ENCODE measurements at regions not wholly inside any gene's neighbourhood (a gene's known extent, or its start where the extent isn't known, plus 50 kb on each side); places are given as distances from the start of the nearest gene placed in this dataset.

- no peak for DNase-seq
Measured at GRCh38 chr18:64219517-64219916, 70.6 kb upstream of the LINC00305 start.

- no peak for DNase-seq
Measured at GRCh38 chr18:64210401-64210949, 61.6 kb upstream of the LINC00305 start.

- DNase-seq, result no peak
Measured at GRCh38 chr18:64208516-64208915, 59.6 kb upstream of the LINC00305 start.

GRCh38 chr18:64207820-64208219 is 58.9 kb upstream of the LINC00305 start:
- DNase-seq, result no peak

- no peak for DNase-seq
Measured at GRCh38 chr18:64203295-64203694, 54.4 kb upstream of the LINC00305 start.

- no peak for DNase-seq
Measured at GRCh38 chr18:64202863-64203262, 54.0 kb upstream of the LINC00305 start.

- no peak for DNase-seq
Measured at GRCh38 chr18:64202210-64202836, 53.4 kb upstream of the LINC00305 start.

- DNase-seq, result no peak
Measured at GRCh38 chr18:64201781-64202180, 52.9 kb upstream of the LINC00305 start.

GRCh38 chr18:64199581-64199980 is 50.7 kb upstream of the LINC00305 start:
- DNase-seq, result no peak

Data from hippocampal formation (tissue), 2 donors.